ENCODE measurements at regions not wholly inside any gene's neighbourhood (a gene's known extent, or its start where the extent isn't known, plus 50 kb on each side); places are given as distances from the start of the nearest gene placed in this dataset.
A peak's percentile ranks its signal among the peaks of the same experiment; 100 is the strongest.

DNA sequence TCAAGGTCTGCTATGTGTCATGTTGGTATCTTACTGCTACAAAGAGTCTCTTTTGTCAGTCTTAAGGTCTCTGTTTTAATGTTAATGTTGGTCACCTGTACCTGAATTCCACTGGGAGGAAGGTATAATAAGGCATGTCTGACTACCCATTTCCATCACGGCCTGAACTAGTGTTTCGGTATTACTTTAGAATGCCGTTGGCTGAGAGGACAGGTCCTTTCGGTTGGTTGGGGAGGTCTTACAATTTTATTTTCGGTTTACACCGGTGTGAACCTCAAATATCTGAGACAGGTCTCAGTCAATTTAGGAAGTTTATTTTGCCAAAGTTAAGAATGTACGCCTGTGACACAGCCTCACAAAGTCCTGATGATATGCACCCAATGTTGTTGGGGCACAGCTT, 154.9 kb upstream of the ABCA1 start:
- Mint-ChIP-seq H3K9me3 (no peaks in the 10 kb centered on the region), H3K4me1 (peaks cover 4 to 6% of the 10 kb centered on the region in 2 donors)

DNA sequence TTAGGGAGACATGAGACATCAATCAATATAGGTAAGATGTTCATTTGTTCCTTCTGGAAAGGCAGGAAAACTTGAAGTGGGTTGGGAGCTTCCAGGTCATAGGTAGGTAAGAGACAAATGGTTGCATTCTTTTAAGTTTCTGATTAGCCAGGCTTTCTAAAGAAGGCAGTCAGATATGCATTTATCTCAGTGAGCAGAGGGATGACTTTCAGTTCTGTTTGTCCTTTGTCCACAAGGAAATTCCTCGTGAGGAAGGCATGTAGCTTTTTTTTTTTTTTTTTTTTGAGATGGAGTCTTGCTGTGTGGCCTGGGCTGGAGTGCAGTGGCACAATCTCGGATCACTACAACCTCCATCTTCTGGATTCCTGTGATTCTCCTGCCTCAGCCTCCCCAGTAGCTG, 155.3 kb upstream of the ABCA1 start:
- Mint-ChIP-seq H3K4me3 (no peak overlapping the region), H3K4me1 (peaks cover 4 to 6% of the 10 kb centered on the region in 2 donors)
- no peak for DNase-seq

More for the DNA sequence above, 154.9 kb upstream of the ABCA1 start:
- H3K27me3 Mint-ChIP-seq: no peaks in the 10 kb centered on the region
- no peak overlapping the region for H3K4me3 Mint-ChIP-seq
- no peaks in the 10 kb centered on the region for H3K36me3 Mint-ChIP-seq
- no peak overlapping the region for H3K27ac Mint-ChIP-seq
- ATAC-seq (replicated peaks): no peak
- no peak for DNase-seq

DNA sequence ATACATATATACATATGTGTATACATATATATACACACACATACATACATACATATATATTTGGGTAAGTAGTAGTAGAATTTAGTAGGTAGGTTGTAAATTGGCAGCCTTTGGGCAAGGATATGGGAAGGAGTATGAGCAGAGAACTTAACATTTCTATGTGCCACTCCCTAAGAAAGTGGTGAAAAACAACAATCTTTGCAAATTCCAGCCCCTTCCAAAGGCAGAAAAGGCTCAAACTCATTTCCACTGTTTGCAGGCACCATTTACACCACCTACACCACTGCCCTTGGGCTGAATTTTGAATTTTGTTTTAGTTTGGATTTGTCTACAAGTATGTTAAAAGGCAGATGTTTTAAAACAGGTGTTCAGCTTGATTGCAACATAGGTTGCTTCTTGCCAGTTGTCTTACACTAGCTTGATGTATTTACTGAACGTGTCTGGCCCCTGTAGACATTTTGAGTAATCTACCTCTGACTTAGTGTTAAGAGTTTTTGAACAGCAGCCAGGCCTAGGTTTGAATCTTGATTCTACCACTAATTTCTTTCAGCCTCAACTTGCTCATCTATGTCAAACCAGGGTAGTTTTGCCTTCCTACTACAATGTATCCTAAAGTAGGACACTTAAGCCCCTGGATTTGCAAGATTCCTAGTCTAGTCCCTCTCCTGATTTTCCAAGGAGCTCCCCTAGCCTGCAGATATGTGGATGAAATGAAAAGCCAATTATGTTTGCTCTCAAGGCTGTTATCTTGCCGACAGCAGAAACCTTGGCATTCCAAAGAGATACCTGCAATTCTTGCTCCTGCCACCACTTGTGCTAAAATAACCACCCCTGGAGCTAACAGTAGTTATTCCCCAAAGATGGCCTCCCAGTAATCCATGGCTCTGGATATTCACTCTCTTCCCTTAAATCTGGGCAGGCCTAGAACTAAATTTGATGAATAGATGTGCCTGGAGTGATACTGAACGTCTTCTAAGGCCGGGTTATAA, 156.2 kb upstream of the SLC44A1 start:
- Mint-ChIP-seq H3K27me3 (no peaks in the 10 kb centered on the region), H3K27ac (no peak overlapping the region), H3K4me3 (no peak overlapping the region), H3K9me3 (no peaks in the 10 kb centered on the region), H3K36me3 (no peaks in the 10 kb centered on the region), H3K4me1 (peaks cover 4 to 6% of the 10 kb centered on the region in 2 donors)
- no peak for DNase-seq
- ATAC-seq (replicated peaks): no peak

More for the DNA sequence above, 155.3 kb upstream of the ABCA1 start:
- H3K9me3 Mint-ChIP-seq: no peaks in the 10 kb centered on the region
- no peak overlapping the region for H3K27ac Mint-ChIP-seq
- no peaks in the 10 kb centered on the region for H3K36me3 Mint-ChIP-seq
- ATAC-seq (replicated peaks): no peak
- H3K27me3 Mint-ChIP-seq: no peaks in the 10 kb centered on the region

DNA sequence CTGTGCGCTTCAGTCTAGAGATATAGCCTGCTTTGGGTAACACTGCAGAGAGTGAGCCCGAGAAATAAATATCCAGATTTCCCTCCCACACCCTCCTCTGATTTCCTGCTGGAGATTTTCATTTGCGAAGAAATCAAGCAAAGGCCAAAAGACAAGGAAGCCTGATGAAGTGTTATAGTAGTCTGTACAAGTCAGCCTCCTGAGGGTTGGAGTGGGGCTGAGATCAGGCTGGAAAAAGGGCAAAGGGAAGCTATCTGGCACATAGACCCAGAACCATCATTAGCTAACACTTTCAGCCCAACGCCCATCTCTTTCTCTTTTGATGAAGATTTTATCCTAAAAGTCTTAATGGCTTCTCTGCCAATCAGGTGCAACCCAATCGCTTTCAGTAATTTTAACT, 154.6 kb upstream of the SLC44A1 start:
- Mint-ChIP-seq H3K27me3 (no peaks in the 10 kb centered on the region), H3K4me1 (peaks cover 4 to 6% of the 10 kb centered on the region in 2 donors), H3K4me3 (no peak overlapping the region), H3K9me3 (no peaks in the 10 kb centered on the region), H3K36me3 (no peaks in the 10 kb centered on the region), H3K27ac (no peak overlapping the region)
- ATAC-seq (replicated peaks) (no peak), DNase-seq (no peak)

DNA sequence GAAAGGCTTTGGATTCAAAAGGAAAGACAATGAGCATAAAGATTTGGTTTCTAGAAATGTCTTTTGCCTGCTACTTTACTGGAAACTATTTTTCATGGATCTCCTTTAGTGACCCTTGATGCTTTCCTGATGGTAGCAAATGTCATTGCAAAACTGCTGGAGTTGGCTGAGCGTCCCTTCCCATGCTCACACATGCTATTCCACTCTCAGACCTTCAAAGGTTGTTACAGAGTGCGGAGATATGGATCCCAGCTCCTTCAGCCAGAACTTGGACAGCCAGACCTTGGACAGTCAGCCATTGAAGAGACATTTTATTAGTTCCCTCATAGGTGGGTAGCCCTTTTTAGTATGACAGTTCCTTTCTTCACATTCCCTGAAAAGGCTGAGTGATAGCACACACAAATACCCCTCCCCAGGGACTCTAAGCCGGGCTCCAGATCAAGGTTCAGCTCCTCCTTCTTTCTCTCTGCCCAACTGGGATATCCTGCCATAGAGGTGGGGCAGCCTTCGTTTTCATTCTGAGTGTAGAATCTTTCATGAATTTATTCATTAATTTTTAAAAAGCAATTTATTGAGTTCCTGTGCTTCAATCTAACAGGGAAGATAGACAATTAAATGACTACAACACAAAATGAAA, 153.3 kb upstream of the SLC44A1 start:
- H3K27me3 Mint-ChIP-seq: no peaks in the 10 kb centered on the region
- no peak for ATAC-seq (replicated peaks)
- no peaks in the 10 kb centered on the region for H3K36me3 Mint-ChIP-seq
- H3K4me3 Mint-ChIP-seq: no peak overlapping the region
- H3K9me3 Mint-ChIP-seq: no peaks in the 10 kb centered on the region
- no peak overlapping the region for H3K27ac Mint-ChIP-seq
- no peak for DNase-seq
- H3K4me1 Mint-ChIP-seq: peaks cover 4 to 6% of the 10 kb centered on the region in 2 donors

DNA sequence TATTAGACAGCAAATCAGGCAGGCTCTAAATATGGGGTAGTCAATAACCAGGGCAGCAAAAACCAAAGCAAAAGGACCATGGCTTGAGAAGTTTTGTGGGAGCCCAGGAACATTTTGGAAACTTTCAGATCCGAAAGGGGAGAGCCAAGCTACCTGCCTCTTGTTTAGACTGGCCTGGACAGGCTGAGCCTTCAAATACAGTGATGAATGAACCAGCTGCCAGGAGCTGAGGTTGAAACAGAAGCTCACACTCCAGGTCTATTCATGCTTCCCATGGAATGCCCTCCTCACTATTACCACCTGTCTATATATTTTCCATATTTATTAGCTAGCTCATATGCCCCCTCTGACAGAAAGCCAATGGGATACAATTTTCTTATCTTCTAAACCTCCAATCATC, 150.8 kb upstream of the SLC44A1 start:
- no peaks in the 10 kb centered on the region for H3K36me3 Mint-ChIP-seq
- ATAC-seq (replicated peaks) (no peak), DNase-seq (no peak)
- no peak overlapping the region for H3K4me3 Mint-ChIP-seq
- no peaks in the 10 kb centered on the region for H3K9me3 Mint-ChIP-seq
- no peak overlapping the region for H3K27ac Mint-ChIP-seq
- H3K4me1 Mint-ChIP-seq: peaks cover 0 to 4% of the 10 kb centered on the region in 2 donors
- no peaks in the 10 kb centered on the region for H3K27me3 Mint-ChIP-seq

DNA sequence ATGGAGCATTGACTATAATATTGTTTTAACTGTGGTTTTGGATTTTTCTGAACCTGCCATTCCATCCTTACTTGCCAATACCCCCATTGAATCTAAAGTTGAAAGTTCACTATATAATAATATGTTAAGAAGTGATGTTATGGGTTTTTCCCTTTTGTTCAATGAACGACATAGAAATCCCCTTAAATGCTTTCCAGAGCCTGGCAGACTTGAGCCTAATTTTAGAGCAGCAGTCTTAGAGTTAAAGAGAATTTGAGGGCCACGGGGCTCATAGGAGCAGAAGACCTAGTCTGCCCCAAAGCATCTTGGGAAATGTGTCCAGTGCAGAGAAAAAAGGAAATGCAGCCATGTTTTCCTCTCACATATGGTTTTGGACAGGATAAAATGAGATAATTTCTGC, 146.1 kb upstream of the SLC44A1 start:
- peak; percentile 12 for DNase-seq

DNA sequence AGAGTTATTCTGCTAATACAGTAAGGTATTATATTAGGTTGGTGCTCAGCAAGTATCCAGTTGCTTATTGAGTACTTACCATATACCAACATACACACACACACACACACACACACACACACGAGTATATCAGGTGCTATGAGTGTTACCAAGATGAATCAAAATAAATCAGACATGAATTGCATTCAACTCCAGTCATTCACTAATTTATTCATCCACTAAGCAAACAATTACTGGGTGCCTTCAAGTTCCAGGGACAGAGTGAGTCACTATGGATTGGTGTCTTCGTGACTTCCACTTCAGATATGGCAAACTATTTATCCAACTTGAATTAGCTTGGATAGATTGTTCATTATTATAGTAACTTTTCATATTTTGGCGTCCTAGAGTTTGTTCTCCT, 140.7 kb upstream of the SLC44A1 start:
- no peaks in the 10 kb centered on the region for H3K27me3 Mint-ChIP-seq
- no peak overlapping the region for H3K27ac Mint-ChIP-seq
- H3K4me3 Mint-ChIP-seq: no peak overlapping the region
- H3K9me3 Mint-ChIP-seq: no peaks in the 10 kb centered on the region
- no peaks in the 10 kb centered on the region for H3K4me1 Mint-ChIP-seq
- DNase-seq: no peak
- ATAC-seq (replicated peaks): no peak
- no peaks in the 10 kb centered on the region for H3K36me3 Mint-ChIP-seq

More for the DNA sequence above, 146.1 kb upstream of the SLC44A1 start:
- no peak overlapping the region for H3K4me3 Mint-ChIP-seq
- H3K36me3 Mint-ChIP-seq: no peaks in the 10 kb centered on the region
- ATAC-seq (replicated peaks): peak; percentile 88 to 94
- no peaks in the 10 kb centered on the region for H3K9me3 Mint-ChIP-seq
- H3K27me3 Mint-ChIP-seq: no peaks in the 10 kb centered on the region
- peaks cover 0 to 4% of the 10 kb centered on the region in 2 donors for H3K4me1 Mint-ChIP-seq
- no peak overlapping the region for H3K27ac Mint-ChIP-seq

DNA sequence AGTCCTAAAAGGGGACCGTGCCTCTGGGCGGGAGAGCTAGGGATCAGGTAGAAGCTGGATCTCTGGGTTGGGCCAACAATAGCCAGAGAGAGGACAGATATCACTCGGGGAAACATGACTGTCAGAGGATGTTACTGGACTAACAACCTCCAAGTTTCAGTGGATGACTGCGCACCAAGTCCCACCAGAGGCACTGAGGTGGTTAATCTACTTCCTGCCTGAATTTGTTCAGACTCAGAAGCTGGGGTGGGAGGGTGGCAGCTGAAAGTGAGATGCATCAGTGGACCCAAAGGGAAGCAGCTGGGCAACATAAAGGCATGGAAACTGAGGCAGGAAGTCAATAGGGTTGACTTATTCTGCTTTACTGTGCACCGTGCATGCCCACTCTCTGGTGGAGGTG, 130.1 kb upstream of the SLC44A1 start:
- Mint-ChIP-seq H3K9me3 (no peaks in the 10 kb centered on the region), H3K27me3 (peaks cover 0 to 5% of the 10 kb centered on the region in 2 donors), H3K4me3 (no peak overlapping the region), H3K27ac (no peak overlapping the region), H3K4me1 (peaks cover 23 to 27% of the 10 kb centered on the region in 2 donors), H3K36me3 (no peaks in the 10 kb centered on the region)
- DNase-seq (no peak), ATAC-seq (replicated peaks) (peak; percentile 35 to 54)

DNA sequence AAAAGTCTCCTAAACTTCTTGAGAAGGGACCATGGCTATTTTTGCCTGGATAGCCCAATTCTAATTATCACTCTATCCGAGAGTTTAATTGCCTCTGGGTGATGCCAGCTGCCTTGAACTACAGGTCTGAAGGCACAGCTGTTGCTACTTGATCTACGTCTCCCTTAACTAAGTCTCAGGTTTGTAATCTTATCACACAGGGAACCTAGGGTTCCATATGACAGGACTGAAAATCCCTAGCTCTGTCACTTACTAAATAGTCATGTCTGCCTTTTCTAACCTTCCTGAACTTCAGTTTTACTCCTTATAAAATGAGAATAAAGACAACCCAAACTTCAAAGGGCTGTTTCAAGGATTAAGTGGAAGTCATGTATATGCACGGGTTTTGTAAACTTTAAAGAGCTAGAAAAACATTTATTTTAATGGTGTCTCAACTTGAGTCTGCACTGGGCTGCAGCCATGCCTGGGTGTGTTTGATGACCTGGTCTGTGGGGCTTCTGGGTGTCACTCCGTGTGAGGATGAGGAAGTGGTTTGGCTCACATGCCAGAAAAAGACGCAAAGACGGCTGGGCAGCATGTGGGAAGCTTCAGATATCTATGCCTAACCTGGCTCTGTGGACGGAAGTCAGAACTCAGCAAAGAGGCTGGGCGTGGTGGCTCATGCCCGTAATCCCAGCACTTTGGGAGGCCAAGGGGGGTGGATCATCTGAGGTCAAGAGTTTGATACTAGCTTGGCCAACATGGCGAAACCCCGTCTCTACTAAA, 129.3 kb upstream of the SLC44A1 start:
- Mint-ChIP-seq H3K36me3 (no peaks in the 10 kb centered on the region), H3K4me3 (peak overlapping the region; percentile 27 to 39)

DNA sequence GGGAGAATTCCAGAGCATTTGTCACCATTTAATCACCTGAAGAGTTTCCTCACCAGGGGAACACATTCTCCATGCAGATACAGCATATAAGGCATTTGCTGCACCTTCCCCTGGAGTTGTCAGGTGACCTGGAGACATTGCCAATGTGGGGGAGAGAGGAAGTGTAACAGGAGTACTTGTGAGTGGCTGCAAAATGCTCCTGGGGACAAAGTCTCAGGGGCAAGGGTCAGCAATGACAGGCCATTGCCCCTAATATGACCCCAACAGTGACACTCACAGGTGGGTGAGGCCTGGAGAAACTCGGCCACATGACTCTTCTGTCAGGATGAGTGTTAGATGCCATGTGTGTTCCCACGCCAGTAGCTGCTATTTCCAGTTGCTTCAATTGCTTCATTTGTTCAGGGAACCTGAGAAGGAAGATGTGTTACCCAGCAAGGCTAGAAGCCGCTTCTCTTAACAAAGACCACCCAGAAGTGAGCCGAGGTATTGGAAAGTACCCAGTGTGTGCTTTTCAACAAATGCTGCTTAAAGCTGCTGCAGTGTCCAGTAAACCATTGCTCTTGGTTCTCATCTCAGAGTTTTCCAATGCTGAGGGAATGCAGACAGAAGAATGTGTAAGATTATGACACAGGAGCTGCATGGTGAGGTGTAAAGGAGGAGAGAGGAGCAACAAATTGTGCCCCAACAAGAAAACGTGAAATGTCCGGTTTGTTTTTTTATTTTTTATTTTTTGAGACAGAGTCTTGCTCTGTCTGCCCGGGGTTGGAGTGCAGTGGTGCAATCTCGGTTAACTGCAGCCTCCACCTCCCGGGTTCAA, 128.2 kb upstream of the SLC44A1 start:
- Mint-ChIP-seq H3K9me3 (no peaks in the 10 kb centered on the region), H3K4me3 (no peak overlapping the region), H3K27me3 (no peaks in the 10 kb centered on the region), H3K36me3 (no peaks in the 10 kb centered on the region), H3K4me1 (peaks cover 23 to 27% of the 10 kb centered on the region in 2 donors), H3K27ac (no peak overlapping the region)
- no peak for ATAC-seq (replicated peaks)
- no peak for DNase-seq

More for the DNA sequence above, 129.3 kb upstream of the SLC44A1 start:
- Mint-ChIP-seq H3K27me3 (peaks cover 0 to under 1% of the 10 kb centered on the region in 2 donors), H3K27ac (peak overlapping the region; percentile 77), H3K9me3 (no peaks in the 10 kb centered on the region), H3K4me1 (peaks cover 23 to 27% of the 10 kb centered on the region in 2 donors)
- ATAC-seq (replicated peaks) (peak; percentile 95), DNase-seq (peak; percentile 47)

DNA sequence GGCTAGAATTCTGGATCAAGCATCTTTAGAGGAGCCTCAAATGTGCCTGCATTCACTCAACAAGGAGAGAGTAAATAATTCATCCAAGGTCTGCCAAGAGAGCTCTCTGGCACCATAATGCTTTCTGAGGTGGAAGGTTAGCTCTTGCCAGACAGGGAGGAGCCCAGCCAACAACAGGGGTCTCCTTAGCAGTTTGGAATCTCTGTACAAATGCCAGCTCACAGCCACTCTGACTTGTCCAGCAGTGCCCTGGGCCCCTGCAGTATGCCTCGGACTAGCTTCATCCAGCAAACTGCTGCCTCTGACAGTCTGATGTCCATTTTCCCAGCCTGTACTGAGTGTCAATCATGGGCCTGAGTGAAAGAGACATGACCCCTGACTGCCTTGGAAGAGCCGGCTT, 127.2 kb upstream of the SLC44A1 start:
- H3K27ac Mint-ChIP-seq: no peak overlapping the region
- no peaks in the 10 kb centered on the region for H3K36me3 Mint-ChIP-seq

DNA sequence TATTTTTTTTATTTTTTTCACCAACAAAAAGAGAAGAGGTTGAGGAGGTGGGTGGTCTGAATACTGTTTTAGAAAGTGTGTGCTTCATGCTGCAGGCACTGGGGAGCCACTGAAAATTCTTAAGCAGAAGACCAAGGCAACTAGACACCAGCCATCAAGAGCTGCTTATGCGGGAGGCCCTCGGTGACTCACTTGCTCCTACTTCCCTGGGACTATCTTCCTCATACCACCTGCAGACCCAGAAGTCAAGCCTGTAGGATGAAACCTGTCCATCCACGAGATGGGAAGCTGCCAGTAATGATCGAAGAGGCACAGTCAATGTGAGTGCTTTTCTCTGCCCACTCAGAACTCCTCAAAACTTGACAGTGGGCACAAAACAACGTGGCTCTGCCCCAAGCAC, 125.8 kb upstream of the SLC44A1 start:
- no peak for DNase-seq
- no peaks in the 10 kb centered on the region for H3K9me3 Mint-ChIP-seq
- H3K36me3 Mint-ChIP-seq: no peaks in the 10 kb centered on the region
- no peak for ATAC-seq (replicated peaks)
- H3K27ac Mint-ChIP-seq: no peak overlapping the region
- peaks cover 22 to 27% of the 10 kb centered on the region in 2 donors for H3K4me1 Mint-ChIP-seq
- no peaks in the 10 kb centered on the region for H3K27me3 Mint-ChIP-seq
- no peak overlapping the region for H3K4me3 Mint-ChIP-seq

More for the DNA sequence above, 127.2 kb upstream of the SLC44A1 start:
- ATAC-seq (replicated peaks): no peak
- Mint-ChIP-seq H3K27me3 (no peaks in the 10 kb centered on the region), H3K4me1 (peaks cover 26 to 27% of the 10 kb centered on the region in 2 donors), H3K9me3 (no peaks in the 10 kb centered on the region), H3K4me3 (no peak overlapping the region)
- DNase-seq: no peak
